A549 (cell line): ENCODE measurements at regions not wholly inside any gene's neighbourhood (a gene's known extent, or its start where the extent isn't known, plus 50 kb on each side); places are given as distances from the start of the nearest gene placed in this dataset.

Experiments used
- ATAC-seq, 2 experiments: fragments of 200-7000 bp in 1 of 2; fragments of >200 bp in 1 of 2; cut with Nextera tagmentation in 1 of 2; cut with Tn5 transposase in 1 of 2; 3 replicates each; pipeline versions ENCODE4 v1.8.0 to v1.9.1; 2018 to 2020; ENCODE audit warnings: mild to moderate bottlenecking in 1 of 2, moderate library complexity in 1 of 2
- CTCF ChIA-PET: fragments of 300-600 bp; sonication (Branson Sonifier 250); formaldehyde crosslinking; extraction: SDS; loops from one replicate; lab custom pipeline; 2021; ENCODE audit warnings: antibody characterized with exemption, inconsistent platforms; lab: Yijun Ruan, JAX
- POLR2A ChIA-PET: fragments of 350-600 bp; formaldehyde crosslinking; extraction: SDS; loops from one replicate; lab custom pipeline; 2021; ENCODE audit warnings: antibody characterized with exemption, inconsistent platforms; lab: Yijun Ruan, JAX
- DNase-seq, 2 experiments: peaks; one replicate each; pipeline versions ENCODE4 v3.0.0 to v3.0.0-alpha.2; 2011 to 2016; ENCODE audit warnings: low read depth in 1 of 2, low spot score in 1 of 2
- FAIRE-seq: peaks from 2 replicates; lab custom pipeline; 2011; peaks lifted over from hg19 to GRCh38; lab: Jason Lieb, UNC
- H3K27ac ChIP-seq, 2 experiments: fragments of >200 bp; sonication (Bioruptor Twin); formaldehyde crosslinking; 3 replicates each; pipeline ENCODE4 v1.5.1; 2016 to 2017
- H3K4me1 ChIP-seq: fragments of >200 bp; sonication (Bioruptor Twin); formaldehyde crosslinking; 3 replicates; pipeline ENCODE4 v1.6.1; 2016
- H3K4me2 ChIP-seq: fragments of >200 bp; sonication (Bioruptor Twin); formaldehyde crosslinking; 3 replicates; pipeline ENCODE4 v1.6.1; 2016
- H3K4me3 ChIP-seq: fragments of >200 bp; sonication (Bioruptor Twin); formaldehyde crosslinking; 3 replicates; pipeline ENCODE4 v1.5.1; 2016
- H3K9me3 ChIP-seq: fragments of >200 bp; sonication (Bioruptor Twin); formaldehyde crosslinking; 3 replicates; pipeline ENCODE4 v1.6.1; 2016
- CEBPB ChIP-seq, 2 experiments: fragments of >200 bp in 1 of 2; sonication (Bioruptor Twin) in 1 of 2; formaldehyde crosslinking in 1 of 2; IDR thresholded peaks; 2 replicates each; pipeline ENCODE4 v1.6.1; 2012 to 2016
- CHD4 ChIP-seq: fragments of 200-600 bp; sonication (generic); IDR thresholded peaks from 2 replicates; pipeline ENCODE4 v1.6.1; 2016; ENCODE audit warnings: antibody characterized with exemption, mild to moderate bottlenecking, borderline replicate concordance
- FOXS1 ChIP-seq: fragments of 250-450 bp; sonication (Bioruptor Pico); IDR thresholded peaks from 2 replicates; pipeline ENCODE4 v1.5.0; 2020; ENCODE audit warnings: mild to moderate bottlenecking, moderate library complexity
- GATA3 ChIP-seq: IDR thresholded peaks from 2 replicates; pipeline ENCODE4 v1.6.1; 2012; ENCODE audit warnings: borderline replicate concordance
- HEYL ChIP-seq: fragments of 250-450 bp; sonication (Bioruptor Pico); IDR thresholded peaks from 2 replicates; pipeline ENCODE4 v1.8.0; 2021; ENCODE audit warnings: mild to moderate bottlenecking, moderate library complexity
- HOXA7 ChIP-seq: fragments of 250-450 bp; sonication (Bioruptor Pico); IDR thresholded peaks from 2 replicates; pipeline ENCODE4 v1.5.0; 2020; ENCODE audit warnings: mild to moderate bottlenecking, moderate library complexity
- HOXB5 ChIP-seq: fragments of 250-450 bp; sonication (Bioruptor Pico); IDR thresholded peaks from 2 replicates; pipeline ENCODE4 v1.5.0; 2020; ENCODE audit warnings: mild to moderate bottlenecking, moderate library complexity
- JUNB ChIP-seq: fragments of >200 bp; sonication (Bioruptor Twin); formaldehyde crosslinking; IDR thresholded peaks from 2 replicates; pipeline ENCODE4 v1.6.1; 2016
- KDM1A ChIP-seq: fragments of 200-600 bp; sonication (generic); IDR thresholded peaks from 2 replicates; pipeline ENCODE4 v1.6.1; 2016; ENCODE audit warnings: low read depth, mild to moderate bottlenecking
- KDM5A ChIP-seq: fragments of 200-600 bp; sonication (generic); IDR thresholded peaks from 2 replicates; pipeline ENCODE4 v1.6.1; 2016; ENCODE audit warnings: antibody characterized with exemption, mild to moderate bottlenecking
- MAX ChIP-seq: IDR thresholded peaks from 2 replicates; pipeline ENCODE4 v1.6.1; 2012
- MAZ ChIP-seq: fragments of 150-350 bp; IDR thresholded peaks from 2 replicates; pipeline ENCODE4 v1.6.1; 2014; ENCODE audit warnings: antibody characterized with exemption, low read depth, low read length, borderline replicate concordance
- NR3C1 ChIP-seq: fragments of >200 bp; sonication (Bioruptor Twin); formaldehyde crosslinking; IDR thresholded peaks from 3 replicates; pipeline ENCODE4 v1.6.1; 2017
- PBX3 ChIP-seq: IDR thresholded peaks from 2 replicates; pipeline ENCODE4 v1.6.1; 2012
- POLR2A ChIP-seq: IDR thresholded peaks from 2 replicates; pipeline ENCODE4 v1.6.1; 2012; ENCODE audit warnings: mild to moderate bottlenecking, low read length
- TP53 ChIP-seq: fragments of 250-450 bp; sonication (Bioruptor Pico); IDR thresholded peaks from 2 replicates; pipeline ENCODE4 v1.5.0; 2021; ENCODE audit warnings: mild to moderate bottlenecking, moderate library complexity
- USF2 ChIP-seq: fragments of 450-650 bp; IDR thresholded peaks from 2 replicates; pipeline ENCODE4 v1.6.1; 2014; ENCODE audit warnings: antibody characterized with exemption
- ZFP36 ChIP-seq: fragments of 450-650 bp; IDR thresholded peaks from 2 replicates; pipeline ENCODE4 v1.6.1; 2014; ENCODE audit warnings: borderline replicate concordance; ENCODE audit not compliant: partially characterized antibody
- ZSCAN20 ChIP-seq: fragments of 250-450 bp; sonication (Bioruptor Pico); IDR thresholded peaks from 2 replicates; pipeline ENCODE4 v1.8.0; 2022; ENCODE audit warnings: mild to moderate bottlenecking, moderate library complexity
- WGBS: methylation state at CpG from one replicate; pipeline ENCODE4 v1.1.6; 2017; ENCODE audit errors: missing lambda C conversion rate; 5-methylcytosine and 5-hydroxymethylcytosine counted together
- TF ChIP-seq, protein P1 (sequence below): fragments of >200 bp; sonication (Bioruptor Twin); formaldehyde crosslinking; IDR thresholded peaks from 3 replicates; pipeline ENCODE4 v1.5.1; 2016
- TF ChIP-seq, protein P2 (sequence below): fragments of 250-450 bp; sonication (Bioruptor Pico); IDR thresholded peaks from 2 replicates; pipeline ENCODE4 v1.5.0; 2020; ENCODE audit warnings: low read depth, mild to moderate bottlenecking, moderate library complexity

- Histone ChIP-seq H3K4me1 (no peaks in the 10 kb centered on the region), H3K4me3 (no peak overlapping the region), H3K27ac (no peak overlapping the region), H3K4me2 (no peak overlapping the region)
- no peak for FAIRE-seq
- ATAC-seq: no peak
- DNase-seq: no peak
- TF ChIP-seq HEYL (CRISPR knock-in tag): no peak
- TF ChIP-seq MAZ: no peak
- no peak for TF ChIP-seq ZSCAN20 (CRISPR knock-in tag)
- no peak for TF ChIP-seq HOXA7
- TF ChIP-seq, protein P1, sequence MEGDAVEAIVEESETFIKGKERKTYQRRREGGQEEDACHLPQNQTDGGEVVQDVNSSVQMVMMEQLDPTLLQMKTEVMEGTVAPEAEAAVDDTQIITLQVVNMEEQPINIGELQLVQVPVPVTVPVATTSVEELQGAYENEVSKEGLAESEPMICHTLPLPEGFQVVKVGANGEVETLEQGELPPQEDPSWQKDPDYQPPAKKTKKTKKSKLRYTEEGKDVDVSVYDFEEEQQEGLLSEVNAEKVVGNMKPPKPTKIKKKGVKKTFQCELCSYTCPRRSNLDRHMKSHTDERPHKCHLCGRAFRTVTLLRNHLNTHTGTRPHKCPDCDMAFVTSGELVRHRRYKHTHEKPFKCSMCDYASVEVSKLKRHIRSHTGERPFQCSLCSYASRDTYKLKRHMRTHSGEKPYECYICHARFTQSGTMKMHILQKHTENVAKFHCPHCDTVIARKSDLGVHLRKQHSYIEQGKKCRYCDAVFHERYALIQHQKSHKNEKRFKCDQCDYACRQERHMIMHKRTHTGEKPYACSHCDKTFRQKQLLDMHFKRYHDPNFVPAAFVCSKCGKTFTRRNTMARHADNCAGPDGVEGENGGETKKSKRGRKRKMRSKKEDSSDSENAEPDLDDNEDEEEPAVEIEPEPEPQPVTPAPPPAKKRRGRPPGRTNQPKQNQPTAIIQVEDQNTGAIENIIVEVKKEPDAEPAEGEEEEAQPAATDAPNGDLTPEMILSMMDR: no peak
- TF ChIP-seq, all 56 proteins: peak for 0
- ChIA-PET POLR2A (no interaction called here), CTCF (no interaction called here)
- no peaks in the 10 kb centered on the region for H3K9me3 ChIP-seq
- WGBS: 12% methylated on average over 3 of the region's 3 CpGs
Measured at GRCh38 chr5:113869611-113870010, 356.1 kb downstream of the YTHDC2 start.

DNA sequence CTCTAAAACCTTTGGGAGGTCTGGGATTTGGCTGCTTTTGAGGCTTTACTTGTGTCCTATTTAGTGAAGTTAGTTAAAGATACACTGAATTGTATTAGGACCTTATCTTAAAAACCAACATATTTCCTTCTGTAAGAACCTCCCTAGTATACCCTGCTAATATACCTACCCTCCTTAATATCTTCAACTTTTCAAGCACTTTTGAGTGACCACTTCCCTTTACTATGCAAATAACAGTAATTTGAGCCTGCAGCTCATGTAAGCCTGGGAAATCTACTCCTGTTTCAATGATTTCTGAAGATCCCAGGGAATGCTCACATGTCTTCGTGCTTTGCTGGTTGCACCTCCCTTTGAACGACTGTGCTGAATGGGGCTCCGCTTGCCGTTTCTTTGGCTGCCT lies 358.5 kb downstream of the YTHDC2 start:
- CTCF ChIA-PET: no interaction called here
- DNase-seq (no peak), FAIRE-seq (no peak), ATAC-seq (no peak)
- H3K9me3 ChIP-seq: no peaks in the 10 kb centered on the region
- POLR2A ChIA-PET: no interaction called here
- H3K4me3 ChIP-seq: no peak overlapping the region
- H3K4me1 ChIP-seq: no peaks in the 10 kb centered on the region
- no peak overlapping the region for H3K27ac ChIP-seq
- no peak overlapping the region for H3K4me2 ChIP-seq
- TF ChIP-seq TP53 (CRISPR knock-in tag) (no peak), CHD4 (no peak), GATA3 (no peak), MAX (no peak), CEBPB (IDR thresholded peaks at IDR 0.05) (no peak), POLR2A (no peak)
- TF ChIP-seq, protein P1: no peak
- TF ChIP-seq, protein P2, sequence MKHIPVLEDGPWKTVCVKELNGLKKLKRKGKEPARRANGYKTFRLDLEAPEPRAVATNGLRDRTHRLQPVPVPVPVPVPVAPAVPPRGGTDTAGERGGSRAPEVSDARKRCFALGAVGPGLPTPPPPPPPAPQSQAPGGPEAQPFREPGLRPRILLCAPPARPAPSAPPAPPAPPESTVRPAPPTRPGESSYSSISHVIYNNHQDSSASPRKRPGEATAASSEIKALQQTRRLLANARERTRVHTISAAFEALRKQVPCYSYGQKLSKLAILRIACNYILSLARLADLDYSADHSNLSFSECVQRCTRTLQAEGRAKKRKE (CRISPR knock-in tag): no peak
- 0% methylated on average over 3 of the region's 4 CpGs for WGBS

DNA sequence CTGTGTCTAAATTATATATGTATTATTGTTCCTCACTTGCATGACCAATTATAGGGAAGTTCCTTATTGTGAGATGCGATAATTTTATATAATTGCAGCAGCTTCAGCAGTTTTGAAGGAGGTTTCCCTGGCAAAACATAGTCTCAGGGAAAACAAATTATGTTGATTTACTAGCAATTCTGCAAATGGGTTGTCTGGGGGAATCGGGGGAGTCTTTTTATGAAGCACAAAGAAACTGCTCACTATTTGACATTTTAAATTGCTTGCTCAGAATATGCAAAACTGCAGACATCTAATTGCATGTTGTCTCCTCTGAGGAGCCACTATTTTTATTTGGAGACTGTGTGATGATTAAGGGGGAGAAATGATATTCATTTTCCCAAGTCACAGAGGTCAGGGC lies 361.6 kb downstream of the YTHDC2 start:
- no peak for DNase-seq
- ChIA-PET CTCF (interaction anchor here (1.1 kb wide), 1 partner anchor 28 kb away, joined by 3 read pairs; no protein-coding TSS in a partner anchor), POLR2A (no interaction called here)
- WGBS: 7% methylated on average over 2 of the region's 2 CpGs
- Histone ChIP-seq H3K9me3 (no peaks in the 10 kb centered on the region), H3K4me3 (no peak overlapping the region), H3K27ac (no peak overlapping the region), H3K4me2 (no peak overlapping the region), H3K4me1 (no peaks in the 10 kb centered on the region)
- TF ChIP-seq KDM5A (no peak), FOXS1 (CRISPR knock-in tag) (no peak), TP53 (CRISPR knock-in tag) (no peak), NR3C1 (no peak), USF2 (no peak), ZSCAN20 (CRISPR knock-in tag) (no peak), HOXB5 (CRISPR knock-in tag) (no peak), ZFP36 (no peak), KDM1A (no peak), MAX (no peak), JUNB (no peak), PBX3 (no peak)
- TF ChIP-seq, protein P1: no peak
- TF ChIP-seq, protein P2 (CRISPR knock-in tag): no peak
- no peak for FAIRE-seq
- ATAC-seq: no peak
